OCI-LY7 (cell line): ENCODE measurements at regions not wholly inside any gene's neighbourhood (a gene's known extent, or its start where the extent isn't known, plus 50 kb on each side); places are given as distances from the start of the nearest gene placed in this dataset.

Experiments used
- BruUV-seq: library from RNA; stranded (reverse); fragments of 400-500 nt; replicated peaks from 2 replicates; lab custom pipeline; 2021; lab: Mats Ljungman, UMichigan
- CTCF ChIA-PET: fragments of 300-600 bp; sonication (Branson Sonifier 250); formaldehyde crosslinking; loops from one replicate; lab custom pipeline; 2022; ENCODE audit warnings: antibody characterized with exemption; ENCODE audit not compliant: unreplicated experiment; lab: Charles Lee
- POLR2A ChIA-PET: fragments of 300-600 bp; sonication (Branson Sonifier 250); formaldehyde crosslinking; loops from one replicate; lab custom pipeline; 2022; ENCODE audit warnings: antibody characterized with exemption; lab: Charles Lee
- DNase-seq: peaks from one replicate; pipeline ENCODE4 v3.0.0-alpha.2; 2015; ENCODE audit warnings: low spot score
- H2AFZ ChIP-seq: fragments of 200-600 bp; sonication (generic), shearing (Covaris generic); 2 replicates; pipeline ENCODE4 v1.6.1; 2014; ENCODE audit warnings: mild to moderate bottlenecking, antibody characterized with exemption, low read length, moderate library complexity
- H3K27ac ChIP-seq: fragments of 200-600 bp; sonication (generic); 2 replicates; pipeline ENCODE4 v1.5.1; 2014; ENCODE audit warnings: mixed run types, low read depth, mild to moderate bottlenecking, moderate library complexity, low read length, inconsistent platforms; ENCODE audit not compliant: poor library complexity, severe bottlenecking
- H3K36me3 ChIP-seq: fragments of 200-600 bp; sonication (generic); 2 replicates; pipeline ENCODE4 v1.6.1; 2014; ENCODE audit warnings: mild to moderate bottlenecking, antibody characterized with exemption, low read length, moderate library complexity, mixed read lengths; ENCODE audit not compliant: insufficient read depth
- H3K4me1 ChIP-seq: fragments of 200-600 bp; sonication (generic); 2 replicates; pipeline ENCODE4 v1.5.1; 2014; ENCODE audit warnings: mild to moderate bottlenecking, low read length; ENCODE audit not compliant: insufficient read depth, poor library complexity, severe bottlenecking
- H3K4me2 ChIP-seq: fragments of 200-600 bp; sonication (generic); 2 replicates; pipeline ENCODE4 v1.6.1; 2014; ENCODE audit warnings: mild to moderate bottlenecking, low read length
- H3K4me3 ChIP-seq: fragments of 200-600 bp; sonication (generic); 2 replicates; pipeline ENCODE4 v1.5.1; 2014; ENCODE audit warnings: mild to moderate bottlenecking, low read depth, low read length; ENCODE audit not compliant: poor library complexity, severe bottlenecking
- H3K79me2 ChIP-seq: fragments of 200-600 bp; sonication (generic); 2 replicates; pipeline ENCODE4 v1.6.1; 2016; ENCODE audit warnings: low read depth, mild to moderate bottlenecking, low read length, moderate library complexity, mixed read lengths; ENCODE audit not compliant: insufficient read depth
- H3K9me2 ChIP-seq: fragments of 200-600 bp; sonication (generic); 2 replicates; pipeline ENCODE4 v1.6.1; 2016; ENCODE audit warnings: mild to moderate bottlenecking, low read length, mixed read lengths; ENCODE audit not compliant: insufficient read depth
- H3K9me3 ChIP-seq: fragments of 200-600 bp; sonication (generic); 2 replicates; pipeline ENCODE4 v1.6.1; 2014; ENCODE audit warnings: mild to moderate bottlenecking, mixed run types, low read length, mixed read lengths
- H4K20me1 ChIP-seq: fragments of 200-600 bp; sonication (generic); 2 replicates; pipeline ENCODE4 v1.6.1; 2014; ENCODE audit warnings: mild to moderate bottlenecking, antibody characterized with exemption, low read length, moderate library complexity, mixed read lengths; ENCODE audit not compliant: insufficient read depth
- EZH2phosphoT487 ChIP-seq: fragments of 200-600 bp; sonication (generic); IDR thresholded peaks from 2 replicates; pipeline ENCODE4 v1.6.1; 2018; ENCODE audit warnings: low read depth, borderline replicate concordance, mild to moderate bottlenecking, mixed run types, antibody characterized with exemption, low read length, moderate library complexity, mixed read lengths
- intact Hi-C: fragments of 100-400 bp; cut with micrococcal nuclease; formaldehyde crosslinking; loops from one replicate; pipeline ENCODE4 v1.10.0; 2022; ENCODE audit not compliant: unreplicated experiment
- TF ChIP-seq, protein P1 (sequence below): fragments of 200-600 bp; sonication (generic); conservative IDR thresholded peaks from 2 replicates; pipeline ENCODE4 v1.5.1; 2014; ENCODE audit warnings: mild to moderate bottlenecking, antibody characterized with exemption, low read length, moderate library complexity, mixed read lengths

DNA sequence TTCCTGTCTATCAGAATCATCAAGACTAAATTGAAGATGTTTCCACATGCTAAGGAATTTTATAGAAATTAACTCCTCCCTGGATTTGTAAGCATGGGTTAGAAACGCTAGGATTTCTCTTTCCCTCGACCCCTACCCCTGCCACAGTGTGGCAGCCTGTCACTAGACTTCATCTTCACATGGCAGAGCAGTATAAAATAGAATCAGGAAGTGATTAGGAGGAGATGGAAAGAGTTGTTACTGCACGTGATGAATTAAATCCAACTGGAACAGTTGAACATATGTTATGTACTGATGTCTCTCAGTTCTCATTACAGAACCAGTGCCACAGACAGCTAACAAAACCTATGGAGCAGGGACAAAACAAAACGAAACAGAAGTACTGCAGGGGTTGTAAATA, 130.0 kb upstream of the BNIP2 start:
- H3K9me3 ChIP-seq = no peaks in the 10 kb centered on the region
- ChIA-PET CTCF (interaction anchor here (0.5 kb wide), 1 partner anchor 226 kb away, joined by 4 read pairs; no protein-coding TSS in a partner anchor), POLR2A (no interaction called here)
- no peak overlapping the region for H2AFZ ChIP-seq
- TF ChIP-seq, protein P1, sequence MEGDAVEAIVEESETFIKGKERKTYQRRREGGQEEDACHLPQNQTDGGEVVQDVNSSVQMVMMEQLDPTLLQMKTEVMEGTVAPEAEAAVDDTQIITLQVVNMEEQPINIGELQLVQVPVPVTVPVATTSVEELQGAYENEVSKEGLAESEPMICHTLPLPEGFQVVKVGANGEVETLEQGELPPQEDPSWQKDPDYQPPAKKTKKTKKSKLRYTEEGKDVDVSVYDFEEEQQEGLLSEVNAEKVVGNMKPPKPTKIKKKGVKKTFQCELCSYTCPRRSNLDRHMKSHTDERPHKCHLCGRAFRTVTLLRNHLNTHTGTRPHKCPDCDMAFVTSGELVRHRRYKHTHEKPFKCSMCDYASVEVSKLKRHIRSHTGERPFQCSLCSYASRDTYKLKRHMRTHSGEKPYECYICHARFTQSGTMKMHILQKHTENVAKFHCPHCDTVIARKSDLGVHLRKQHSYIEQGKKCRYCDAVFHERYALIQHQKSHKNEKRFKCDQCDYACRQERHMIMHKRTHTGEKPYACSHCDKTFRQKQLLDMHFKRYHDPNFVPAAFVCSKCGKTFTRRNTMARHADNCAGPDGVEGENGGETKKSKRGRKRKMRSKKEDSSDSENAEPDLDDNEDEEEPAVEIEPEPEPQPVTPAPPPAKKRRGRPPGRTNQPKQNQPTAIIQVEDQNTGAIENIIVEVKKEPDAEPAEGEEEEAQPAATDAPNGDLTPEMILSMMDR = no peak
- no peak for TF ChIP-seq EZH2phosphoT487
- H4K20me1 ChIP-seq = no peaks in the 10 kb centered on the region
- H3K4me1 ChIP-seq = no peaks in the 10 kb centered on the region
- no peaks in the 10 kb centered on the region for H3K79me2 ChIP-seq
- H3K4me3 ChIP-seq = no peak overlapping the region
- H3K27ac ChIP-seq = no peak overlapping the region
- no peak for DNase-seq
- no peak overlapping the region for H3K4me2 ChIP-seq
- BruUV-seq = no TSS peak
- H3K9me2 ChIP-seq = no peaks in the 10 kb centered on the region
- intact Hi-C loops = no loop called here
- H3K36me3 ChIP-seq = no peaks in the 10 kb centered on the region

DNA sequence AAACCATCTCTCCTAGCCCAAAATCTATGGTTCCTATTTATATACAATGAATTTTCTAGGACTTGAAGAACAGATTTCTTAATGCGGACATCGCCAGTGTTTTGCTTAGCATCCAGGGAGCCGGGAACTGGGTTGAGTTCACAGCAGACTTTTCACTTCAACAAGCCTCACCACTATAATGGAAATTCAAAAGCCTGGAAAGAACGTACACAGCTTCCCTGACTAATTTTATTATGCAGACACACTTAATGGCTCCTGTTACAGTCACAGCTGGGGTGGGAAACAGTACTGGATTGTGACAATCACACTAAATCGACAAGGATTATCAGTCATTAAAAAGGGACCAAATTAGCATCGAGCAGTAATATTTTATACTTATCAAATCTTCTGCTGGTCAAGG, 129.2 kb upstream of the BNIP2 start:
- TF ChIP-seq, protein P1 = no peak
- no peak for TF ChIP-seq EZH2phosphoT487
- POLR2A ChIA-PET = interaction anchor here (0.5 to 0.6 kb wide), 2 partner anchors 8 to 22 kb away, joined by 3 read pairs; no protein-coding TSS in a partner anchor
- no TSS peak for BruUV-seq

DNA sequence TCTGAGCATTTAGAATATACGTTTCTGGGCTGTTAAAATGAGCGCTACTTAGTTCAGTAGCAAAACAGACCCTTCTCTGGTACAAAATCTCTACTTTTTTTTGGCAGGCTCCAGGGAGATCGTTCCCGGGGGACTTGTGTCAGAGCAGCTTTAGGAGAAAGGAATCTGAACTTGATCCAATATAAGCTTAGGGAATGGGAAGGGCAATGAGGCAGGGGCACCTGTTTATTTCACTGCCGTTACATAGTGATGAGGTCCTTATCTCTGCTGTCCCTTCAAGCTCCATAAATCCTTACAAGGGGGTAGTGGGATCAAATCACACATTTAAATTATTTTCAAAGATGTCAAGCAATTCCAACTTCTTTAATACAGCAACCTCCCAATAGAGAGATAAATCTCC, 128.7 kb upstream of the BNIP2 start:
- Histone ChIP-seq H3K9me3 (no peaks in the 10 kb centered on the region), H2AFZ (no peak overlapping the region), H3K79me2 (no peaks in the 10 kb centered on the region), H3K4me3 (no peak overlapping the region), H3K27ac (no peak overlapping the region), H3K36me3 (no peaks in the 10 kb centered on the region), H3K4me2 (no peak overlapping the region), H4K20me1 (no peaks in the 10 kb centered on the region), H3K9me2 (no peaks in the 10 kb centered on the region), H3K4me1 (no peaks in the 10 kb centered on the region)
- TF ChIP-seq EZH2phosphoT487 = no peak
- TF ChIP-seq, protein P1 = no peak
- intact Hi-C loops = no loop called here
- no TSS peak for BruUV-seq
- DNase-seq = no peak
- ChIA-PET POLR2A (interaction anchor here (0.5 to 0.6 kb wide), 2 partner anchors 9 to 22 kb away, joined by 3 read pairs; no protein-coding TSS in a partner anchor), CTCF (no interaction called here)

More for the DNA sequence above, 129.2 kb upstream of the BNIP2 start:
- Histone ChIP-seq H3K4me1 (no peaks in the 10 kb centered on the region), H3K27ac (no peak overlapping the region), H4K20me1 (no peaks in the 10 kb centered on the region), H3K36me3 (no peaks in the 10 kb centered on the region), H3K9me3 (no peaks in the 10 kb centered on the region), H3K4me3 (no peak overlapping the region), H3K4me2 (no peak overlapping the region), H2AFZ (no peak overlapping the region), H3K79me2 (no peaks in the 10 kb centered on the region), H3K9me2 (no peaks in the 10 kb centered on the region)
- CTCF ChIA-PET = no interaction called here
- DNase-seq = no peak
- intact Hi-C loops = no loop called here
